Caco-2 (cell line): ENCODE measurements at regions not wholly inside any gene's neighbourhood (a gene's known extent, or its start where the extent isn't known, plus 50 kb on each side); places are given as distances from the start of the nearest gene placed in this dataset.

Source experiments
- BruUV-seq: library from RNA; stranded (reverse); fragments of 400-500 nt; replicated peaks from 2 replicates; lab custom pipeline; 2021; lab: Mats Ljungman, UMichigan
- CTCF ChIA-PET: fragments of 300-600 bp; sonication (Branson Sonifier 250); formaldehyde crosslinking; loops from one replicate; lab custom pipeline; 2022; ENCODE audit warnings: antibody characterized with exemption; lab: Charles Lee
- POLR2A ChIA-PET: fragments of 300-600 bp; sonication (Branson Sonifier 250); formaldehyde crosslinking; loops from one replicate; lab custom pipeline; 2022; ENCODE audit warnings: antibody characterized with exemption; lab: Charles Lee
- DNase-seq, 2 experiments: peaks; one replicate each; pipeline versions ENCODE4 v3.0.0 to v3.0.0-alpha.2; 2020 to 2022
- H3K27me3 ChIP-seq: replicated peaks from 2 replicates; pipeline ENCODE4 v1.6.0; 2011; ENCODE audit warnings: low read length; ENCODE audit not compliant: control insufficient read depth, insufficient read depth
- H3K36me3 ChIP-seq: 2 replicates; pipeline ENCODE4 v1.5.1; 2011; ENCODE audit warnings: low read length; ENCODE audit not compliant: control insufficient read depth, insufficient read depth
- H3K4me1 ChIP-seq: fragments of 250-450 bp; sonication (Bioruptor Pico); 2 replicates; pipeline ENCODE4 v1.5.1; 2020; ENCODE audit warnings: mild to moderate bottlenecking
- H3K4me3 ChIP-seq: 2 replicates; pipeline ENCODE4 v1.5.1; 2011; ENCODE audit warnings: low read depth, mild to moderate bottlenecking, control low read depth, low read length
- H3K9me3 ChIP-seq: fragments of 250-450 bp; sonication (Bioruptor Pico); 2 replicates; pipeline ENCODE4 v1.5.1; 2020; ENCODE audit warnings: mild to moderate bottlenecking, moderate library complexity
- H3K27ac Mint-ChIP-seq: one replicate; pipeline ENCODE4 v1.8.0; 2022; ENCODE audit warnings: mixed read lengths; ENCODE audit not compliant: unreplicated experiment
- H3K27me3 Mint-ChIP-seq: one replicate; pipeline ENCODE4 v1.8.0; 2022; ENCODE audit warnings: mixed read lengths; ENCODE audit not compliant: insufficient read depth, unreplicated experiment
- H3K36me3 Mint-ChIP-seq: one replicate; pipeline ENCODE4 v1.8.0; 2022; ENCODE audit warnings: mild to moderate bottlenecking, mixed read lengths; ENCODE audit not compliant: insufficient read depth, unreplicated experiment
- H3K4me1 Mint-ChIP-seq: one replicate; pipeline ENCODE4 v1.8.0; 2022; ENCODE audit warnings: low read depth, mixed read lengths; ENCODE audit not compliant: unreplicated experiment
- H3K4me3 Mint-ChIP-seq: one replicate; pipeline ENCODE4 v1.8.0; 2022; ENCODE audit warnings: mild to moderate bottlenecking, moderate library complexity, mixed read lengths; ENCODE audit not compliant: unreplicated experiment
- H3K9me3 Mint-ChIP-seq: one replicate; pipeline ENCODE4 v1.8.0; 2022; ENCODE audit warnings: mixed read lengths; ENCODE audit not compliant: unreplicated experiment
- CTCF ChIP-seq, 2 experiments: fragments of 200-600 bp in 1 of 2; IDR thresholded peaks; 1 replicate in 1 of 2; 2 replicates in 1 of 2; pipeline versions ENCODE4 v1.5.1 to v1.8.0; 2011 to 2022; ENCODE audit warnings: antibody characterized with exemption in 1 of 2, control low read depth in 1 of 2, inconsistent platforms in 1 of 2, low read depth in 1 of 2, low read length in 1 of 2, mild to moderate bottlenecking in 1 of 2, moderate library complexity in 1 of 2; ENCODE audit not compliant: insufficient read depth in 1 of 2, severe bottlenecking in 1 of 2, unreplicated experiment in 1 of 2
- intact Hi-C: fragments of 100-400 bp; cut with micrococcal nuclease; formaldehyde crosslinking; loops from one replicate; pipeline ENCODE4 v1.10.0; 2022; ENCODE audit not compliant: unreplicated experiment

GRCh38 chr4:8790749-8791148 is 80.9 kb downstream of the HMX1 start:
- Mint-ChIP-seq H3K27ac (no peak overlapping the region), H3K36me3 (no peaks in the 10 kb centered on the region), H3K4me1 (no peaks in the 10 kb centered on the region), H3K27me3 (peaks cover 14% of the 10 kb centered on the region), H3K9me3 (no peaks in the 10 kb centered on the region), H3K4me3 (no peak overlapping the region)
- ChIA-PET CTCF (no interaction called here), POLR2A (no interaction called here)
- Histone ChIP-seq H3K27me3 (no peaks in the 10 kb centered on the region; the same call in 1 of the 2 replicates), H3K4me3 (no peak overlapping the region), H3K9me3 (no peaks in the 10 kb centered on the region), H3K4me1 (no peaks in the 10 kb centered on the region), H3K36me3 (no peaks in the 10 kb centered on the region)
- no TSS peak for BruUV-seq
- TF ChIP-seq CTCF (IDR thresholded peaks at IDR 0.05; ENCODE audit: insufficient read depth in 1 of 2, low read depth in 1 of 2, low read length in 1 of 2, severe bottlenecking in 1 of 2, unreplicated experiment in 1 of 2) = no peak
- DNase-seq = no peak
- intact Hi-C loops = no loop called here

- Mint-ChIP-seq H3K4me1 (no peaks in the 10 kb centered on the region), H3K27me3 (peaks cover 14% of the 10 kb centered on the region), H3K9me3 (no peaks in the 10 kb centered on the region), H3K36me3 (no peaks in the 10 kb centered on the region), H3K4me3 (no peak overlapping the region), H3K27ac (no peak overlapping the region)
- ChIA-PET POLR2A (no interaction called here), CTCF (interaction anchor here (0.7 kb wide), 1 partner anchor 67 kb away, joined by 3 read pairs; no protein-coding TSS in a partner anchor)
- no peak overlapping the region for H3K4me3 ChIP-seq
- no peak for TF ChIP-seq CTCF (IDR thresholded peaks at IDR 0.05; ENCODE audit: insufficient read depth in 1 of 2, low read depth in 1 of 2, low read length in 1 of 2, severe bottlenecking in 1 of 2, unreplicated experiment in 1 of 2)
- H3K27me3 ChIP-seq = no peaks in the 10 kb centered on the region; the same call in 1 of the 2 replicates
- no peak for DNase-seq
- no peaks in the 10 kb centered on the region for H3K9me3 ChIP-seq
- intact Hi-C loops = no loop called here
- no TSS peak for BruUV-seq
- no peaks in the 10 kb centered on the region for H3K4me1 ChIP-seq
- no peaks in the 10 kb centered on the region for H3K36me3 ChIP-seq
These were observed 83.5 kb downstream of the HMX1 start for GRCh38 chr4:8788174-8788573.

GRCh38 chr4:8786166-8786565 is 85.5 kb downstream of the HMX1 start:
- H3K27me3 ChIP-seq = no peaks in the 10 kb centered on the region; the same call in 1 of the 2 replicates
- H3K9me3 Mint-ChIP-seq = no peaks in the 10 kb centered on the region

More at GRCh38 chr4:8786166-8786565, 85.5 kb downstream of the HMX1 start:
- Mint-ChIP-seq H3K36me3 (no peaks in the 10 kb centered on the region), H3K27me3 (peaks cover 14% of the 10 kb centered on the region), H3K4me3 (no peak overlapping the region), H3K27ac (no peak overlapping the region), H3K4me1 (no peaks in the 10 kb centered on the region)
- Histone ChIP-seq H3K9me3 (no peaks in the 10 kb centered on the region), H3K4me1 (no peaks in the 10 kb centered on the region), H3K36me3 (no peaks in the 10 kb centered on the region), H3K4me3 (no peak overlapping the region)
- no TSS peak for BruUV-seq
- no peak for TF ChIP-seq CTCF (IDR thresholded peaks at IDR 0.05; ENCODE audit: insufficient read depth in 1 of 2, low read depth in 1 of 2, low read length in 1 of 2, severe bottlenecking in 1 of 2, unreplicated experiment in 1 of 2)
- ChIA-PET POLR2A (no interaction called here), CTCF (no interaction called here)
- intact Hi-C loops = no loop called here
- DNase-seq = no peak
